ENCODE measurements at regions not wholly inside any gene's neighbourhood (a gene's known extent, or its start where the extent isn't known, plus 50 kb on each side); places are given as distances from the start of the nearest gene placed in this dataset.

DNA sequence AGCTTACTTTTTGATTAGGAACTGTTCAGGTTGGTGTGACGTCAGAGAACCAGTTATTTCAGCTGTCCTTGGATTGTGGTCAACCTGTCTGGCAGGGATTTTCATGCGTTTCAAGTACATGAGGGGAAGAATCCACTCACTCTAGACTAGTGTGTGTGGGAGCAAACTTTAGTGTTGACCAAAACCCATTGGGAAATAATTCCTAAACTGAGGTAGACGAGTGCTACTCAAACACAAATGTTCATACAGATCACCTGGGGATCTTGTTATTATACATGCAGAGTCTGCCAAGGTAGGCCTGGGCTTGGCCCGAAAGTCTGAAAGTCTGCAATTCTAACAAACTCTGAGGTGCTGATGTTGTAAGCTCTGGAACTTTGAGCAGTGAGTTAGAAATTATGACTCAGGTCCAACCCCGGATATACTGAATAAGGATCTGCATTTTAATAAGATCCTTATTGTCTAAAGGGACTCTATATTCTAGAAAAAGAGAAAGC lies 111.1 kb upstream of the CREB5 start:
- TF ChIP-seq, protein P1, sequence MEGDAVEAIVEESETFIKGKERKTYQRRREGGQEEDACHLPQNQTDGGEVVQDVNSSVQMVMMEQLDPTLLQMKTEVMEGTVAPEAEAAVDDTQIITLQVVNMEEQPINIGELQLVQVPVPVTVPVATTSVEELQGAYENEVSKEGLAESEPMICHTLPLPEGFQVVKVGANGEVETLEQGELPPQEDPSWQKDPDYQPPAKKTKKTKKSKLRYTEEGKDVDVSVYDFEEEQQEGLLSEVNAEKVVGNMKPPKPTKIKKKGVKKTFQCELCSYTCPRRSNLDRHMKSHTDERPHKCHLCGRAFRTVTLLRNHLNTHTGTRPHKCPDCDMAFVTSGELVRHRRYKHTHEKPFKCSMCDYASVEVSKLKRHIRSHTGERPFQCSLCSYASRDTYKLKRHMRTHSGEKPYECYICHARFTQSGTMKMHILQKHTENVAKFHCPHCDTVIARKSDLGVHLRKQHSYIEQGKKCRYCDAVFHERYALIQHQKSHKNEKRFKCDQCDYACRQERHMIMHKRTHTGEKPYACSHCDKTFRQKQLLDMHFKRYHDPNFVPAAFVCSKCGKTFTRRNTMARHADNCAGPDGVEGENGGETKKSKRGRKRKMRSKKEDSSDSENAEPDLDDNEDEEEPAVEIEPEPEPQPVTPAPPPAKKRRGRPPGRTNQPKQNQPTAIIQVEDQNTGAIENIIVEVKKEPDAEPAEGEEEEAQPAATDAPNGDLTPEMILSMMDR (conservative IDR thresholded peaks at IDR 0.05) = no peak
- TF ChIP-seq ZFX (IDR thresholded peaks at IDR 0.05) = no peak

Measured in C4-2B (cell line).